GM19438 (cell line): ENCODE measurements at regions not wholly inside any gene's neighbourhood (a gene's known extent, or its start where the extent isn't known, plus 50 kb on each side); places are given as distances from the start of the nearest gene placed in this dataset.

Source experiments
- ATAC-seq: cut with Tn5 transposase; IDR thresholded peaks from one replicate; pipeline ENCODE4 v1.9.1; 2021; ENCODE audit warnings: low read depth; ENCODE audit not compliant: unreplicated experiment

DNA sequence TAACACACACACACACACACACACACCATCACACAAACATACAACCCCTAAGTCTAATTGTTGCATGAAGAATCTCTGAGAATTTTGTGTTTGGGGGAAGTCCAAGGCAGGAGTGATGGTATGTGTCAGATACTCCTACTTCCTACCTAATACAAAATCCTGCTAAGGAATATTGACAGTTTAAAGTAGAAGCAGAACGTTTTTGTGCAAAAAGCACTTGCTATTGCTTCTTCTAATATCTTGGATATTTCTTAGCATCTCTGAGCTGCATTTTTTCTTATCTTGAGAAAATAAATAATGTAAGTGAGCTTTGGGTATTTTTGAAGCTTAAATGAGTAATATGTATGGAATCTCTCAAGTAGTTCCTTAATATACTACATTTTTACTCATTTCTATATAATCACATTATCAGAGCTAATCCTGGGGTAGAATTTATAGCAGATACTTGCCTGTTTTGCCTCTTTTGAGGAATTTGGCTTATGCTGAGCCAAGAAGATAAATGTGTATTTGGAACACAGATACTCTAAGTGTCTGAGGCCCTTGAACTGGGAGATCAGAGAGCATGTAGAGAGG lies 212.3 kb downstream of the DKK1 start:
- no peak for ATAC-seq

DNA sequence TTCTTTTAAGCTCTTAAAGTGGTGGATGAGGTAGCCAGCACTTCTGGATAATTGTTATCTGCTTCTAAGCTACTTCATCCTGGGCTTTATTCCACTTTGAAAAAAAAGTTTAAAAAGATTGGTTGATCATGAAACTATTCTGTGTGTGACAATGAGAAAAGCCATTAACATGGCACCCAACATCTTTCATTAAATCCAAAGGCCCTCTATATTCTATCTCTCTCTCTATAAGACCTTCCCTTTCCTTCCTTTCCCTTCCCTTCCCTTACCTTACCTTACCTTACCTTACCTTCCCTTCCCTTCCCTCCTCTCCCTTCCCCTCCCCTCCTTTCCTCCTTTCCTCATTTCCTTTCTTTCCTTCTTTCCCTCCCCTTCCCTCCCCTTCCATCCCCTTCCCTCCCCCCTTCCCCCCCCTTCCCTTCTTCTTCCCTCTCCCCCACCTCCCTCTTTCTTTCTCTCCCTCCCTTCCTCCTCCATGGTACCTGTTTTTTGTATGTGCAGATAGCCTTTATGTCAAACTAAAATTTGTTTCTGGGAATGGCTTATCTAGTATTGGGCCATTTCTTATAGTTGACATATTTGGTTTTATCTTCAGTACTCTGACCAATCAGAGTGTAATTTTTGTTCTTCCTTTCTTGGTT lies 218.7 kb downstream of the DKK1 start:
- no peak for ATAC-seq

DNA sequence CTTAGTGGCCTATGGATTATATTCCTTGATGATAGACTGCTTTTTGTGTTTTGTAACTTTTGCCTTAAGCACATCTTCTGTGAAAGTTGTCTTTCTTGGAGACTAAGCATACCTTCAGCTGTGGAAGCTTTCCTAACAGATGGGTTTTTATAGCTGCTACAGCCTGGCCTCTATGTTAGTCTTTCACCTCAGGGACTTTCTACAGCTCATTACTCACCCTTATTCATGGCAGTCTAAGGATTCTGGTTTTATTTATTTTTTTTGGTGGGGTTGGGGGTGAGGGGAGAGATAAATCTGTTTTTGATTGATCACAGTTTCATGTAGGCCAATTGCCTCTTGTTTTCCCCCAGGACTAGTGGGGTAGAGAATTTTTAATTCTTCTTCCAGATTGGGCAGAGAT lies 219.9 kb downstream of the DKK1 start:
- no peak for ATAC-seq

DNA sequence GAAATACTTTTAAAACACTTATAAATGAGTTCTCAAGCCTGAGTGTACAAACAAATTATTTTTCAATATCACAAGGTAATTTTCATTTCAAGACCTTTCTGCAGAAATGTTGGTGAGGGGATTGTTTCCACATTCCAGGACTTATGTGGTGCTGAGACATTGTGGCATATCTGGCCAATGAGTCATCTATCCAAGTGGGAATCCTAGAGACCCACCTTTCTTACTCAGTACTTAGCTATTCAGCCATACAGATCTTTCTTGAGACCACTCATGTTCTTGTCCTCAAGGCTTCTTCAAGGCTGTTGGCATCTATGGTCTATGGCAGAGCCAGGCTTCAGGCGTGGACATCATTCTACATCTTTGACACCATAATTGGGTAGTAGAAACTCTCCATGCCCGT lies 225.4 kb downstream of the DKK1 start:
- no peak for ATAC-seq

DNA sequence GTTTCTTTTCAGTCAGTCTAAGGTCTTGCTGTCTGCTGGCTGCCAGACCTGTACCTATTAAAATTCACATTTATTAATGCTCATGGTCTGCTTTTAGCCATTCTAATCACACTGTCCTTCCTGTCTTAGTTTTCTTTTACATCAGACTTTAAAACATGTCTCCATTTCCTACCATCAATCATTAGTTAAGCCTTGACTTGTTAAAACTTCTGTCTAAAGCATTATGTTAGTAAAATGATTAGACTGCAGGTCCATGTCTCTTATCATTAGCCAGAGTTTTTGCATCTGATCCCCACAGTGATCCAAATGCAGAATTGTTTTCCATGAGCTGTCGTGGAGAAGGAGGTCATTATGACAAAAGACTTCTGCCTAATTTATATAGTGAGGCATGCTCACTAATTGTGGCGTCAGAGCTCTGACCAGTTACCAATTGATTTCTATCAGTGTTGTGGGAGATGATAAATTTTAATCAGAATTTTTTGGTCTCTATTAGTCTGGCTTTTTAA lies 226.5 kb downstream of the DKK1 start:
- no peak for ATAC-seq

DNA sequence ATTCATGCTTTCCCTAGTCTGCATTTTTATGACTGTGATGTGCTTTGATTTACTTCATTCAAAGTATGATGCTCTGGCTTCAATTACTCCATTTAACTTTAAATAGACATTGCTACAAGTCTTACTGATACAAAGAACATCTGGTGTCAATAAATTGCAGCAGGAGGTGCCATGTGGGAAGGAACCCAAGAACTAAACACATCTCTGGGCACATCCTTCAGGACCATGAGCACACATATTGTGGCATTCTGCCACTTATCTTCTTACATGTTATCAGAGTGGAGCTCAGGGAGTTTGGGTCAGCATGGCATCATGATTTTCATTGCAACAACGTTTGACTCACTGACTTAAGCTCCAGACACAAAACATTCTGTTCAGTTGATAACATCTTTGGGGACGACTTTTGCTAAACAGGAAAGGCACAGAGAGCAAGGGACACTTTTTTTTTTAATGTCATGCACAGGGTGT lies 227.0 kb downstream of the DKK1 start:
- ATAC-seq, result no peak

DNA sequence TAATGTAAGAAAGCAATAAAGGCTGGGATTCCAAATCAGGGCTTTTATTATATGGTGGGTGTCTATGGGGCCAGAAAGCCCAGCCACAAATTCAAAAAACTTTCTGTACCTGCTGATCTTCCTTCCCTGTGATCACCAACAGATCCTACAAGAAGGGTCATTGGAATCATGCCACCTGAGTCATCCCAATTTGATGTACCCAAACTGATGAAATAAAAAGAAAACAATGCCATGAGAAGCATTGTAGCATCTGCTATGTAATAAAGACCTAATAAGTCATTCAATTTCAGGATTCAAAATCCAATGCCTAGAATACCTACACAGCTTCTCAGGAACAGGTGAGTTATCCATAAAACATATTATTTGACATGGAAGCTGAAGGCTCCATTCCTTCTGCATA lies 228.8 kb downstream of the DKK1 start:
- no peak for ATAC-seq

DNA sequence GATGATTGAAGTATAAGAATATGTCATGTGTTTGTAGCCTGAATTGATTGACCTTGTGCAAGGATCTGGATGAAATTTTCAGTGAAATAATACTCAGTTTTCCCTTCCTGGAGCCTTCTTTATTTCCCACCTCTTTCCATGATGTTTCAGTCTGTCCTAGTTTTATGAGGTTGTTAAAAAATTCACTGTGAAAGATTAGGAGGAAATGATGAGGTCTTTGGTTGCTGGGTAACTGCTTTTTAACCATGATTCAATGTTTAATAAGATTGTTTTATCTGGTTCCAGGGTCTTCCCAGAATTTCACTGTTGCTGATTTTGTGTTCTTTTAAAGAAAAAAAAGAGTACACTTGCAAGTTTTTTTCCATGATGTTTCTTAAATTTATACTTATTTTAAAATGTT lies 221.5 kb downstream of the MBL2 start:
- no peak for ATAC-seq

DNA sequence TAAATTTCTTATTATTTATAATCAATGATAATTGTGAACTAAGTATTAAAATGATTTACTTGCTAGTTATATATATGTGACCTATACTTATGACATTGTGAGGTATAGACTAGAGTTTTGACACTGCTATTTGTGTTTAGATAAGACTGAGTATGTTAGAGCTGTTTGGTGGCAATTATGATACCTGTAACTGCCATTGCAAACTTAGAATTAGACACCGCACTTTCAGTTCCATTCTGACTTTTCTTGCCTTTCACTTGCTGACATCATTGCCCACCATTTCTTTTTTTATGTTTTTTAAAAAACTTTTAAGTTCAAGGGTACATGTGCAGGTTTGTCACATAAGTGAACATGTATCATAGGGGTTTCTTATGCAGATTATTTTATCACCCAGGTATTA lies 214.5 kb downstream of the MBL2 start:
- no peak for ATAC-seq

DNA sequence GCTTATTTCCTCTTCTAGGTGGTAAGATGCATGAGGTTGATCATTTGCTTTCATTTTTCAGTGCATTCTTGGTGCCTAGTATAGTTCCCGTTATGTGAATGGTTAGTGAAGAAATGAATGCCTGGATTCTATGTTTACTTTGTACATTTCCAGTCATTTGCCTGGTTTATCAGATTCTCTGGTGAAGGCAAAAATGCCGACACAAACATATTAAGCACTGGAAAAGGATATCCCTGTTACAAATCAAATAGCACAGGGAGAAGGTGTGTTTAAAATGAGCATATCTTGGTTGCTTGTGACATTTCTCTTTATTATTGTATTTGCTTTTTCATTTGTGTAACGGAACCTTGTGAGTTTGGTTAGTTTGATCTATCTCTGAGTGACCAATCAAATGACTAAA lies 211.3 kb downstream of the MBL2 start:
- ATAC-seq, result no peak

DNA sequence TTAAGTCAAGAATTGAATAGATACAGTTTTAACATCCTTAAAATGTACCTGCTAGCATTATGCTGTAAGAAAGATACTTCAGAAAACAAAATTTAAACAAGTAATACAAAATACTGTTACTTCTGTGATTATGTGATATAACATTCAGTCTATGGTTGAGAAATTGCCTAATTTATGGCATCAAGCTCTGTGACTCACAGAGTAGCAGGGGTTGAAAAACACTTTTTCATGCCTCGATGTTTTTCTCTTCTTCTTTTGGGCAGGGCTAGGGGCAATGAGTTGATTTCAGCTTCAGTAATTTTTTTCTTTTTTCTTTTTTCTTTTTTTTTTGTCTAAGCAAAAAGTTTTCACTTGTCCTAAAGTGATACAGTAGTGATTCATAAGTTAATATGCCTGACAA lies 209.2 kb downstream of the MBL2 start:
- no peak for ATAC-seq

DNA sequence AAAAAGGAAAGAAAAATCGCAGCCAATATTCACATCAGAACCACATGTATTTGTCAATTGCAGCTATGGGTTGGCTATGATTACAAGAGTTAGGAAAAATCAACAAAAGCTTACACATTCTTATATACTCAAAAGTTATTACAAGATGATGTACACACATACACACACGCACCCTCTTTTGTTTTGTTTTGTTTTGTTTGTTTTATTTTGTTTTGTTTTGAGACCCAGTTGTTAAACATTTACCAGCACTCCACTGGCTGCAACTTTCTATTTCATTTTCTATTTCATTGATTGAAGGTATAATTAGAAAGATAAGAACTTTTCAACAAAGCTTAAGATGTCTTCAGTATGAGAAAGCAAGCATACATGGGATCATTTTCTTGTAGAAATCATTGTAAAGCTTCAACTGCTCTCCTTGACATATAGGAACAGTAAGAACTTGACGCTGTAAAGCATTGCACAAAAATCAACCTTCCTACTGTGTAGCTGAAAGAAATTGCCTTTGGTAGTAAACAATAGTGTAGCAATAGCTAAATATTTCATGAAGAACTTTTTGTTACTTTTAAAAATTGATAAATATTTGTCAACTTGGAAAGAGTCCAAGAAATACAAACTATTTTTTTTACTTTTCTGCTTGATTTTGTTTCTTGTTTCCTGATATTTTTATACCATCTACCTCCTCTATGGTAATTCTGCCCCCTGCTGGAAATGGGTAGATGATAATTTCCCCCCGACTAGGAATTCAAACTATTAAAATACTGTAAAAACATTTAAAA lies 205.9 kb downstream of the MBL2 start:
- ATAC-seq, result no peak

DNA sequence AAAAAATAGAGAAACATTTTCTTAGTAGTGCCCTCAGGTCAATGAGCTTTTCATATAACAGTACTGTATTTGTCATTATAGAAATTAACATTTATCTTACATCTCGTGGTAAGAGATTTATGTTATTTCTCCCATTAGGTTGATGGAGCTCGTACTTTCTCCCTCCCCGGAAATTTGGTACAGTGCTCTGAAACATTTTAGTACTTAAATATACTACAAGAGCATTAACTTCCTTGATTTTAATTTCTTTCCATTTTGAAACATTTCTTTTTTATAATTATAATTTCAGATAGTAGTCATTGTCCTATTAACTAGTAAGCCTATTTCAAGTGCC lies 205.4 kb downstream of the MBL2 start:
- no peak for ATAC-seq

DNA sequence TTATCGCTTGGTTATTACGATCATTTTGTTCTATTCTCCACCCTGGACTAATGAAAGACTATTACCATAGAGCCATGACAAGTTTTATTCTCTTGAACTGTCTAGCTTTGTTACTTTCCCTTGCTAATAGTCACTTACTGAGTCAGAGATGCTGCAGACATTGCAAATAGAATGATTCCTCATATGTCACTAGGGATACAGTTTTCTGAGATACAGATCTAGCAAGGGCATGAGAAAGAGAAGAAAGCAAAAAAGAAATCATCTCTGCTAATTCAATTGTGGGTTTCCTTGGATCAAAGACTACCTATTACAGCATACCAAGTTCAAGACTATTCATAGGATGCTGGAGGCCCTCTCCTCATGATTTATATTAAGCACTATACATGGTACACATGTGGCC lies 204.3 kb downstream of the MBL2 start:
- ATAC-seq, result no peak

DNA sequence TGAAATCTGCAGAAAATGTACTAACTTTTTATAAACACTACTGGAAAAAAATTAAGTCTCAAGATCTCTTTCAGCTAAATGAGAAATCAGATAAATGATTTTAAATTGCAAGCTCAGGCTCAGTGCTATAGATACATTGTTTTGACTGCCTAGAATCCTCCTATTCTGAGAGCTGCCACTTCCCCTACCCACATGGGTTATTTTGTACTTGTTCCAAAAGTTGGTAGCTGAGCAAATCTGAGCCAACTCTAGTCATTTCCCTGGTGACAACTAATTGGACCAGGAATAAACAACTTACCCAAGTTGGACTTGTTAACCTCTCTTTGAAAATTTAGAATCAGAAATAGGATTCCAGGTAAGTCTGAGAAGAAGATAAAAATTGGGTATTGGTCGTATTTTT lies 202.1 kb downstream of the MBL2 start:
- no peak for ATAC-seq

DNA sequence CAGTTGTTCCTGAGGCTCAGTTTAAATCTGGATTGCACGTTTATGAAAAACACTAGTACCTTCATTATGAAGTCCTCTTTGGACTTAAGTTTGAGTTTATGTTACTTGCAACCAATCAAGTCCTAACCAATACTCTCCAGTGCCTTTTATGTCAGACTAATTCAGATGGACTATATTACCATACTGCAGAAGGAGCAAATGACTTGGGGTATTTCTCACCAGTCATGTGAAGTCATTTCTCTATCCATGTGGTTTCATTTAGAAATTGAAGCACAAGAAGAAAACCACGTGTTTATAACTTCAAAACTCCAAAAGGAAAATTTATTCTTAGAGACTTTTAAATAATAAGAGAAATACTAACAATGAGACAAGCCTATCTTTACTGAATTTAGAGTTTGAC lies 201.6 kb downstream of the MBL2 start:
- no peak for ATAC-seq

DNA sequence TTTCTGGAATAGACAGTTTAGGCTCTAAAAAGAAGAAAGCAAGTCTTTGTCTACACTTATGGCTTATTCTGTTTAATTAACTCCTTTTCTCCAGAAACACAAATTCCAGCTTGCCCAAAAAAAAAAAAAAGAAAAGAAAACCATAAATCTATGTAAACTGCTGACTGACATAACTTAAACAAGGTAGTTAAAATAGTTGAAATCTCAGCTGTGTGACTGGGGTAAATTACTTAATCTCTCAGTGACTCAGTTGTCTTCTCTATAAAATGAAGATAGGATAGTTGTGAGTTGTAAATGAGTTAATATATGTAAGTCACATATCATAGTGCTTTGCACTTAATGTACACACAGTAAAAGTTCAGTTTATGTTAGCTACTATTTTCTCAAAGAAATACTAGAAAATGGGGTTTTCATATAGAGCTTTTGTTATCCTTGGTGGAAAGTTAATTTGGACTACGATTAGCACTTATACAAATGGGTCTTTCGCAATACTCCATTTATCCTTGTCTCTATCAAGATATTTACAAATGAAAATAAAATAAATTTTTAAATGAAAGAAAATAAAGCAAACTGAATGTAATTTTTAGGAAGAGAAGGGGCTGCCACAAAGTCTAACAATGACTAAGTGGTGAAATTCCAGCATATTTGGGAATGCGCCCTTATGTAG lies 200.9 kb downstream of the MBL2 start:
- no peak for ATAC-seq

DNA sequence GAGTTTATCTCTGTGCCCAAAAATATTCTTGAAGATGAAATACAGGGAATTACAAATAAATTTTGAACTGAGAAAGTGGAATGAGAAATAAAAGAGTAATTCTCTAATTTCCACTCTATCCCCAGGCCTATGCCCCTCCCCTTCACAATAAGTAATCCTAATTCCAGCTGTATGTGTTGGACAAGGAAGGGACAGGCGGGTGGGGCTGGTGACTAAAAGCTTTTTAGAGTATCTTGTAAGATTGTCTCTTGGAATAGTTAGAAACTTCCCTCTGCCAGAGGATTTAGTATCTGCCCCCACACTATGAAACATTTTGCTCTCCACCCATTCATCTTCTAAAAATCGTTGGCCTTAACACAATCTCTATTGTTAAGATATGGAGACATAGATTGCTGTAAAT lies 199.2 kb downstream of the MBL2 start:
- no peak for ATAC-seq

DNA sequence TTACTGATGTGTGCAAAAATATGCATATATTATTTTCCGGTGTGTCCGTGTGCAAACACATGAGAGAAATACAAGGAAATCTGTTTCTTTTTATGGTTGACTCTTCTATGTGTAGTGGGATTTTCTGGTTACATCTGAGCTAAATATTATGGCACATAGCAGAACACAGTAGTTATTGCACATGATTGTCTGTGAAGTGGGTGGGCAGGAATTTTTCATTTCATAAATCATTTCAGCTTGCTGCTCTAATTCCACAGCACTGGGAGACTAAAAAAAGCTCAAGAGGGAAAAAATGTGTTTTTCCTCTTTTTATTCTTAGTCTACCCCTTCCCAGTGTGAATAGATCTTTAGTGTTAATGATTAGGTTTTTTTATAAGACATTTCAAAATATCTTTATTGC lies 197.9 kb downstream of the MBL2 start:
- no peak for ATAC-seq

DNA sequence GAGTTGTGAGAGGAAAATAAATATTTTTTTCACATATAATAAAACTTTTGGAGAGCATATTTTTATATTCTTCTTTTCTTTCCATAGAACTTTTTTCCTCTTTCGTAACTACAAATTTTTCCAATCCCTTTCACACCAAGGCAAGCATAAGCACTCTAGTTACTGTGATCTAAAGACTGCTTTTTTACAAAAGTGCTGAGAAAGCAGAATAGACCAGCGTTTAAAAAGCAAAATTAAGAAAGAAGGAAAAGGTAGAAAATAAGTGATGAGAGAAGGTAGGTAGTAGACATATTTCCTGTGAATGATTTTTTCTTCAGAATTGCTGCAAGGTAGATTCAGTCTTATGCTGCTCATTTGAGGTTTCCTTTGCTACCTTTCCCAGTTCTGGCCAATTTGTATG lies 195.5 kb downstream of the MBL2 start:
- ATAC-seq, result no peak

DNA sequence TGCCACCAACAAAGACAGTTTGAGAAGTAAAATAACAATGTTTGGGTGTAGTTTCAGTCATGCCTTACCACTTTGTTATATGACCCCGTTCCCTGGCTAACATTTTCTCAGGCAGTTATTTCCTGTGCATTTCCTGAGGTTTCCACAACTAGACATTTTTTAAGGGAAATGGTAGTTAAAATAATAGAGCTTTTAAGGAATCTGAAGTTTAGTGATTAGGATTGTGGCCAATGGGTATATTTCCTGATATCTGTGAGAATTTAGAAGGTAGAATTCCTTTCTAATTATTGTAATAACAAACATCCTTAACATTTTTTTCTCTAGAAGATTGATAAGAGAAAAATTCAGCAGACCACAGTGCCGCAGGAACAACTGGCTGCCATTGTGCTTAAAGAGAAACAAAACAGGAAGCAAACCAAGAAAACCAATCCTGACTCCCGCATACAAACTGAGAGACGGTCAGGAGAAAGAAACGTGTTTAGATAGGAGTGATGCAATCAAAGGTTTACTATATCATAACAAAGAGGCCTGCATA lies 193.6 kb downstream of the MBL2 start:
- ATAC-seq, result no peak
